NAMALWA (cell line): ENCODE measurements at regions not wholly inside any gene's neighbourhood (a gene's known extent, or its start where the extent isn't known, plus 50 kb on each side); places are given as distances from the start of the nearest gene placed in this dataset.
"Not testable (repeated sequence)": the region's sequence is repeated elsewhere in the genome, so short reads cannot be mapped to it uniquely, and the experiment has no call there.

Source experiments
- DNase-seq: peaks from one replicate; pipeline ENCODE4 v3.0.0-alpha.2; 2015; ENCODE audit warnings: low spot score

GRCh38 chr17:53330756-53331155 lies 492.0 kb upstream of the KIF2B start:
- DNase-seq: no peak

- no peak for DNase-seq
Observed at GRCh38 chr17:53321651-53322050, 501.1 kb upstream of the KIF2B start.

- no peak for DNase-seq
Observed at GRCh38 chr17:53319947-53320346, 502.8 kb upstream of the KIF2B start.

GRCh38 chr17:53316988-53317387 lies 505.7 kb upstream of the KIF2B start:
- DNase-seq: no peak

GRCh38 chr17:53316073-53316472 lies 506.7 kb upstream of the KIF2B start:
- DNase-seq: no peak

- DNase-seq: no peak
Observed at GRCh38 chr17:53314521-53314920, 508.2 kb upstream of the KIF2B start.

GRCh38 chr17:53313746-53314145 lies 509.0 kb upstream of the KIF2B start:
- peak; percentile 3 for DNase-seq

- DNase-seq: no peak
Observed at GRCh38 chr17:53278466-53278865, 544.3 kb upstream of the KIF2B start.

- DNase-seq: no peak
Observed at GRCh38 chr17:53273126-53273525, 549.6 kb upstream of the KIF2B start.

GRCh38 chr17:53270936-53271335 lies 551.8 kb upstream of the KIF2B start:
- DNase-seq: no peak

- DNase-seq: no peak
Observed at GRCh38 chr17:53264730-53265129, 558.0 kb upstream of the KIF2B start.

GRCh38 chr17:53253956-53254597 lies 568.6 kb upstream of the KIF2B start:
- no peak for DNase-seq

- no peak for DNase-seq
Observed at GRCh38 chr17:53249036-53249435, 573.7 kb upstream of the KIF2B start.

- no peak for DNase-seq
Observed at GRCh38 chr17:53234138-53234537, 588.6 kb upstream of the KIF2B start.

GRCh38 chr17:53227514-53227913 lies 595.2 kb upstream of the KIF2B start:
- DNase-seq: no peak

GRCh38 chr17:53227111-53227510 lies 595.6 kb upstream of the KIF2B start:
- DNase-seq: no peak

- no peak for DNase-seq
Observed at GRCh38 chr17:53219821-53220220, 602.9 kb upstream of the KIF2B start.

GRCh38 chr17:53218723-53219122 lies 604.0 kb upstream of the KIF2B start:
- no peak for DNase-seq

GRCh38 chr17:53217311-53217710 lies 605.4 kb upstream of the KIF2B start:
- DNase-seq: no peak

- not testable (repeated sequence) for DNase-seq
Observed at GRCh38 chr17:53208935-53209334, 613.8 kb upstream of the KIF2B start.

- no peak for DNase-seq
Observed at GRCh38 chr17:53193044-53193443, 629.7 kb upstream of the KIF2B start.

GRCh38 chr17:53191878-53192277 lies 630.8 kb upstream of the KIF2B start:
- peak; percentile 35 for DNase-seq

- DNase-seq: no peak
Observed at GRCh38 chr17:53186001-53186400, 636.7 kb upstream of the KIF2B start.

GRCh38 chr17:53176629-53177028 lies 646.1 kb upstream of the KIF2B start:
- DNase-seq: no peak

- no peak for DNase-seq
Observed at GRCh38 chr17:53168413-53168812, 654.3 kb upstream of the KIF2B start.
